ENCODE measurements at regions not wholly inside any gene's neighbourhood (a gene's known extent, or its start where the extent isn't known, plus 50 kb on each side); places are given as distances from the start of the nearest gene placed in this dataset.

GRCh38 chr5:104119529-104119928 lies 556.9 kb upstream of the NUDT12 start:
- Histone ChIP-seq H4K20me1 (ENCODE audit: insufficient read depth, low read length) (no peaks in the 10 kb centered on the region), H2AFZ (ENCODE audit: low read length) (no peak overlapping the region), H3K4me3 (ENCODE audit: low read depth, low read length, poor library complexity, severe bottlenecking) (no peak overlapping the region), H3K4me2 (ENCODE audit: low read length) (no peak overlapping the region), H3K9me3 (ENCODE audit: low read length) (no peaks in the 10 kb centered on the region), H3K79me2 (ENCODE audit: insufficient read depth, low read depth, low read length) (no peaks in the 10 kb centered on the region), H3K9me2 (ENCODE audit: insufficient read depth, low read length) (no peaks in the 10 kb centered on the region), H3K27ac (ENCODE audit: low read depth, low read length, poor library complexity, severe bottlenecking) (no peak overlapping the region), H3K4me1 (ENCODE audit: insufficient read depth, low read length, poor library complexity, severe bottlenecking) (no peaks in the 10 kb centered on the region), H3K36me3 (ENCODE audit: insufficient read depth, low read length) (no peaks in the 10 kb centered on the region)
- intact Hi-C loops (cut with micrococcal nuclease; ENCODE audit: unreplicated experiment) = no loop called here
- no peak for DNase-seq (ENCODE audit: low spot score)
- BruUV-seq (replicated peaks) = no TSS peak
- CTCF ChIA-PET (ENCODE audit: unreplicated experiment) = no interaction called here
- POLR2A ChIA-PET = no interaction called here
- no peak for TF ChIP-seq EZH2phosphoT487 (IDR thresholded peaks at IDR 0.05; ENCODE audit: borderline replicate concordance, low read depth, low read length)
- TF ChIP-seq, protein P1, sequence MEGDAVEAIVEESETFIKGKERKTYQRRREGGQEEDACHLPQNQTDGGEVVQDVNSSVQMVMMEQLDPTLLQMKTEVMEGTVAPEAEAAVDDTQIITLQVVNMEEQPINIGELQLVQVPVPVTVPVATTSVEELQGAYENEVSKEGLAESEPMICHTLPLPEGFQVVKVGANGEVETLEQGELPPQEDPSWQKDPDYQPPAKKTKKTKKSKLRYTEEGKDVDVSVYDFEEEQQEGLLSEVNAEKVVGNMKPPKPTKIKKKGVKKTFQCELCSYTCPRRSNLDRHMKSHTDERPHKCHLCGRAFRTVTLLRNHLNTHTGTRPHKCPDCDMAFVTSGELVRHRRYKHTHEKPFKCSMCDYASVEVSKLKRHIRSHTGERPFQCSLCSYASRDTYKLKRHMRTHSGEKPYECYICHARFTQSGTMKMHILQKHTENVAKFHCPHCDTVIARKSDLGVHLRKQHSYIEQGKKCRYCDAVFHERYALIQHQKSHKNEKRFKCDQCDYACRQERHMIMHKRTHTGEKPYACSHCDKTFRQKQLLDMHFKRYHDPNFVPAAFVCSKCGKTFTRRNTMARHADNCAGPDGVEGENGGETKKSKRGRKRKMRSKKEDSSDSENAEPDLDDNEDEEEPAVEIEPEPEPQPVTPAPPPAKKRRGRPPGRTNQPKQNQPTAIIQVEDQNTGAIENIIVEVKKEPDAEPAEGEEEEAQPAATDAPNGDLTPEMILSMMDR (conservative IDR thresholded peaks at IDR 0.05; ENCODE audit: low read length) = no peak

- H3K4me2 ChIP-seq (ENCODE audit: low read length) = no peak overlapping the region
- H3K4me3 ChIP-seq (ENCODE audit: low read depth, low read length, poor library complexity, severe bottlenecking) = no peak overlapping the region
- H3K9me3 ChIP-seq (ENCODE audit: low read length) = no peaks in the 10 kb centered on the region
- H3K27ac ChIP-seq (ENCODE audit: low read depth, low read length, poor library complexity, severe bottlenecking) = no peak overlapping the region
- no TSS peak for BruUV-seq (replicated peaks)
- CTCF ChIA-PET (ENCODE audit: unreplicated experiment) = no interaction called here
- POLR2A ChIA-PET = no interaction called here
- no peaks in the 10 kb centered on the region for H3K4me1 ChIP-seq (ENCODE audit: insufficient read depth, low read length, poor library complexity, severe bottlenecking)
- H4K20me1 ChIP-seq (ENCODE audit: insufficient read depth, low read length) = no peaks in the 10 kb centered on the region
- no peaks in the 10 kb centered on the region for H3K9me2 ChIP-seq (ENCODE audit: insufficient read depth, low read length)
- no peak for DNase-seq (ENCODE audit: low spot score)
- no peaks in the 10 kb centered on the region for H3K79me2 ChIP-seq (ENCODE audit: insufficient read depth, low read depth, low read length)
- TF ChIP-seq EZH2phosphoT487 (IDR thresholded peaks at IDR 0.05; ENCODE audit: borderline replicate concordance, low read depth, low read length) = no peak
- TF ChIP-seq, protein P1 (conservative IDR thresholded peaks at IDR 0.05; ENCODE audit: low read length) = no peak
- no peaks in the 10 kb centered on the region for H3K36me3 ChIP-seq (ENCODE audit: insufficient read depth, low read length)
- intact Hi-C loops (cut with micrococcal nuclease; ENCODE audit: unreplicated experiment) = no loop called here
- no peak overlapping the region for H2AFZ ChIP-seq (ENCODE audit: low read length)
These were observed 549.0 kb upstream of the NUDT12 start for GRCh38 chr5:104111632-104112031.

DNA sequence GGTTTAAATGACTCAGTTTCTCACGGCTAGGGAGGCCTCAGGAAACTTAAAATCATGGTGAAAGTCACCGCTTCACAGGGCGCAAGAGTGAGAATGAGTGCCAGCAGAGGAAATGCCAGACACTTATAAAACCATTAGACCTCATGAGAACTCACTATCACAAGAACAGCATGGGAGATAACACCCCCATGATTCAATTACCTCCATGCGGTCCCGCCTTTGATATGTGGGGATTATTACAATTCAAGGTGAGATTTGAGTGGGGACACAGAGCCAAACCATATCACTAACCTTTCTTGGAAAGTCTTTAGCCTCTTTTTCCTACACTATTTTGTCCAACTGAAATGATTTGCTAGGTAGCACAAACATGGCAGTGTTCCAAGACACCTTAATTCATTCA lies 533.9 kb upstream of the NUDT12 start:
- no peak for DNase-seq (ENCODE audit: low spot score)
- Histone ChIP-seq H4K20me1 (ENCODE audit: insufficient read depth, low read length) (no peaks in the 10 kb centered on the region), H3K36me3 (ENCODE audit: insufficient read depth, low read length) (no peaks in the 10 kb centered on the region), H3K9me3 (ENCODE audit: low read length) (no peaks in the 10 kb centered on the region), H3K4me1 (ENCODE audit: insufficient read depth, low read length, poor library complexity, severe bottlenecking) (no peaks in the 10 kb centered on the region), H3K4me3 (ENCODE audit: low read depth, low read length, poor library complexity, severe bottlenecking) (no peak overlapping the region), H3K4me2 (ENCODE audit: low read length) (no peak overlapping the region), H2AFZ (ENCODE audit: low read length) (no peak overlapping the region), H3K27ac (ENCODE audit: low read depth, low read length, poor library complexity, severe bottlenecking) (no peak overlapping the region), H3K9me2 (ENCODE audit: insufficient read depth, low read length) (no peaks in the 10 kb centered on the region), H3K79me2 (ENCODE audit: insufficient read depth, low read depth, low read length) (no peaks in the 10 kb centered on the region)
- TF ChIP-seq EZH2phosphoT487 (IDR thresholded peaks at IDR 0.05; ENCODE audit: borderline replicate concordance, low read depth, low read length) = no peak
- TF ChIP-seq, protein P1 (conservative IDR thresholded peaks at IDR 0.05; ENCODE audit: low read length) = no peak
- CTCF ChIA-PET (ENCODE audit: unreplicated experiment) = no interaction called here
- intact Hi-C loops (cut with micrococcal nuclease; ENCODE audit: unreplicated experiment) = no loop called here
- POLR2A ChIA-PET = no interaction called here
- BruUV-seq (replicated peaks) = no TSS peak
